Neutrophil (primary cell): ENCODE measurements at regions not wholly inside any gene's neighbourhood (a gene's known extent, or its start where the extent isn't known, plus 50 kb on each side); places are given as distances from the start of the nearest gene placed in this dataset.

Source experiments
- H3K27ac ChIP-seq: fragments of 200-600 bp; sonication (generic); 2 replicates; pipeline ENCODE4 v1.5.1; 2016; ENCODE audit warnings: mild to moderate bottlenecking, moderate library complexity
- H3K27me3 ChIP-seq: fragments of 200-600 bp; sonication (generic); 2 replicates; pipeline ENCODE4 v1.6.0; 2016; ENCODE audit warnings: mild to moderate bottlenecking
- H3K36me3 ChIP-seq: fragments of 200-600 bp; sonication (generic); 2 replicates; pipeline ENCODE4 v1.5.1; 2017
- H3K4me1 ChIP-seq, 2 experiments: fragments of 200-600 bp in 1 of 2; sonication (generic) in 1 of 2; 1 replicate in 1 of 2; 2 replicates in 1 of 2; pipeline versions ENCODE4 v1.5.1 to v1.6.1; 2013 to 2016; ENCODE audit warnings: low read depth in 1 of 2, low read length in 1 of 2, mild to moderate bottlenecking in 1 of 2, moderate library complexity in 1 of 2; ENCODE audit not compliant: control insufficient read depth in 1 of 2, insufficient read depth in 1 of 2
- H3K4me3 ChIP-seq, 2 experiments: fragments of 200-600 bp in 1 of 2; sonication (generic) in 1 of 2; 1 replicate in 1 of 2; 2 replicates in 1 of 2; pipeline ENCODE4 v1.5.1; 2013 to 2016; ENCODE audit warnings: low read depth in 1 of 2, low read length in 1 of 2, mild to moderate bottlenecking in 1 of 2, moderate library complexity in 1 of 2
- H3K9me3 ChIP-seq: fragments of 200-600 bp; sonication (generic); 2 replicates; pipeline ENCODE4 v1.5.1; 2016
- TF ChIP-seq, protein P1 (sequence below): fragments of 200-600 bp; sonication (generic); IDR thresholded peaks from 2 replicates; pipeline ENCODE4 v1.5.1; 2016; ENCODE audit warnings: antibody characterized with exemption

DNA sequence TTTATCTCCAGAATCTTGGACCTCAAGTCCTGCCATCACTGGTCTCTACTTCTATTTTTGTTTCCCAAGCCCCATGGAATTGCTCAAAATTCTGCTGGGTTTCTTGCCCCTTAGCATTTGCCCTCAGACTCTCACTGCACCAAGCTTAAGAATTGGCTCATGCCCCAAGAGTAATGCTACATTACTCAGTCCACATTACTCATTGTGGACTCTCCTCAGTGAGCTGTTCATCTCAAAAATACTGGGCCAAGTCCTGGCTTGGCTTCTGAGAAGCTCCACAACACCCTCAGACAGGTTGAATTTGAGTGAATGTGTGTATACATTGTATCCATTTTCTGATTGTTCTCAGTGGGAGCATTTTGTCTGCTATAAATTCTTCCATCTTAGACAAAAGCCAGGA lies 364.4 kb upstream of the ARHGEF26 start:
- Histone ChIP-seq H3K36me3 (no peaks in the 10 kb centered on the region), H3K4me3 (no peak overlapping the region), H3K4me1 (peaks cover 4 to 15% of the 10 kb centered on the region in 2 experiments), H3K9me3 (no peaks in the 10 kb centered on the region), H3K27me3 (no peaks in the 10 kb centered on the region), H3K27ac (no peak overlapping the region)
- TF ChIP-seq, protein P1, sequence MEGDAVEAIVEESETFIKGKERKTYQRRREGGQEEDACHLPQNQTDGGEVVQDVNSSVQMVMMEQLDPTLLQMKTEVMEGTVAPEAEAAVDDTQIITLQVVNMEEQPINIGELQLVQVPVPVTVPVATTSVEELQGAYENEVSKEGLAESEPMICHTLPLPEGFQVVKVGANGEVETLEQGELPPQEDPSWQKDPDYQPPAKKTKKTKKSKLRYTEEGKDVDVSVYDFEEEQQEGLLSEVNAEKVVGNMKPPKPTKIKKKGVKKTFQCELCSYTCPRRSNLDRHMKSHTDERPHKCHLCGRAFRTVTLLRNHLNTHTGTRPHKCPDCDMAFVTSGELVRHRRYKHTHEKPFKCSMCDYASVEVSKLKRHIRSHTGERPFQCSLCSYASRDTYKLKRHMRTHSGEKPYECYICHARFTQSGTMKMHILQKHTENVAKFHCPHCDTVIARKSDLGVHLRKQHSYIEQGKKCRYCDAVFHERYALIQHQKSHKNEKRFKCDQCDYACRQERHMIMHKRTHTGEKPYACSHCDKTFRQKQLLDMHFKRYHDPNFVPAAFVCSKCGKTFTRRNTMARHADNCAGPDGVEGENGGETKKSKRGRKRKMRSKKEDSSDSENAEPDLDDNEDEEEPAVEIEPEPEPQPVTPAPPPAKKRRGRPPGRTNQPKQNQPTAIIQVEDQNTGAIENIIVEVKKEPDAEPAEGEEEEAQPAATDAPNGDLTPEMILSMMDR: no peak

DNA sequence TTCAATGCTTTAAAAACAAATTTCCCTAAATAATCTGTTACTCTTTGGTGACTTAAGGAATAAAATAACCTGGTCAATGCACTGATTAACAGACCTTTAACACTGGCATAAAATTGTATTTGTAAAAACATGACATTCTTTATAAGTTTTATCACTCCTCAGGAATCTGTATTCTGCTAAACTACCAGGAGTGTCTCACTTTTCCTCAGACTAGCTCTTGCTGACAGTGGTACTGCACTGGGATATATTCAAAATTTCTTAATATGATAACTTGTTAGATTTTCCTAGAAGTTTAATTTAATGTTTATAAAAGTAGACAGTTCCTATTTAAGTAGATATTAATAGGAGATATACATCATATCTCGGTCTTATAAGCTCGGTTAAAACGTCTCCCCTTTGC lies 363.4 kb upstream of the ARHGEF26 start:
- TF ChIP-seq, protein P1: no peak
- Histone ChIP-seq H3K27ac (no peak overlapping the region), H3K4me1 (peaks cover under 1 to 7% of the 10 kb centered on the region in 2 experiments), H3K36me3 (no peaks in the 10 kb centered on the region), H3K9me3 (no peaks in the 10 kb centered on the region), H3K27me3 (no peaks in the 10 kb centered on the region), H3K4me3 (no peak overlapping the region)

DNA sequence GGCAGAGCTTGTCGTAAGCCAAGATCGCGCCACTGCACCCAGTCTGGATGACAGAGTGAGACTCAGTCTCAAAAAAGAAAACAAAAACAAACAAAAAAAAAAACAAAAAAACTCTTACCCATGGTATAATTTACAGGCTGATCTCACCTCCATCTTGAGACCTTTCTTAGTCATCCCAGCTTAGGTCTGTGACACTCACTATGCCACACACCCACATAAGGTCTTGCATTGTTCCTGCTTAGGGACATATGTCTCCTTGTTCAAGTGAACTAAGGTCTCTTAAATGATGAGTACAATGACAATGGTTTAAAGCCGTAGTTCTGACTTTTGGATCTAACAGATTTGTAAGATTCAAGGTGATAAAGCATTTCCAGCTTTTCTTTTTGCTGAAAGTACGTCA lies 360.2 kb upstream of the ARHGEF26 start:
- Histone ChIP-seq H3K36me3 (no peaks in the 10 kb centered on the region), H3K27me3 (no peaks in the 10 kb centered on the region), H3K4me3 (no peak overlapping the region), H3K27ac (no peak overlapping the region), H3K4me1 (no peaks in the 10 kb centered on the region), H3K9me3 (no peaks in the 10 kb centered on the region)
- TF ChIP-seq, protein P1: no peak

DNA sequence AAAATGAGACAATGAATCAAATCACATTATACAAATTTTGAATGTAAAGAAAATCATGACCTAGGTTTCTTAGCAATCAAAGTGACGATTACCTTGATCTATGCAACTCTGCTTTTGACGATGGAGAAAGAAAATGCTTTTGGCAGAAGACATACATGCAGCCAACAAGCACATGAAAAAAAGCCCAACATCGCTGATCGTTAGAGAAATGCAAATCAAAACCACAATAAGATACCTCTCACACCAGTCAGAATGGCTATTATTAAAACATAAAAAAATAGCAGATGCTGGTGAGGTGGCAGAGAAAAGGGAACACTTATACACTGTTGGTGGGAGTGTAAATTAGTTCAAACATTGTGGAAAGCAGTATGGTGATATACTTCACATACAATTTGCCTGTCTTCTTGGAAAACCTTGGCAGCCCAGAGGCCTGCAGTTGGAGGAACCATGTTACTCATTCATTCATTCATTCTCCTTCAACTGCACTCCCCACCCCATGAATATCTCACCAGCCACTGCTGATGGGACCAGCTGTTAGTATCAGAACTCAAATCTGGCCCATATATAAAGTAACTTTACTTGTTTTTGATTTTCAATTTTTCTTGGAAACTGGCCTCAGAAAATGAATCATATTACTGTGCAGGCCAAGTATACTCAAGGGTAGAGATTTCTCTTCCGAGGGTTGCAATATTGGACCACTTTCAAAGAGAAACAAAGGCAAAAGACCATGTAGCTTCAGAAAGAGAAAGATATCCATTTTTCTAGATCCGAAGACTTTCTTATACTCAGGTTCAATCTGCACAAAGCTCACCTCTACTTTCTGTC lies 358.6 kb upstream of the ARHGEF26 start:
- H3K36me3 ChIP-seq: no peaks in the 10 kb centered on the region
- H3K27me3 ChIP-seq: no peaks in the 10 kb centered on the region
- H3K9me3 ChIP-seq: no peaks in the 10 kb centered on the region
- no peak overlapping the region for H3K4me3 ChIP-seq
- no peak overlapping the region for H3K27ac ChIP-seq
- no peaks in the 10 kb centered on the region for H3K4me1 ChIP-seq
- TF ChIP-seq, protein P1: no peak

DNA sequence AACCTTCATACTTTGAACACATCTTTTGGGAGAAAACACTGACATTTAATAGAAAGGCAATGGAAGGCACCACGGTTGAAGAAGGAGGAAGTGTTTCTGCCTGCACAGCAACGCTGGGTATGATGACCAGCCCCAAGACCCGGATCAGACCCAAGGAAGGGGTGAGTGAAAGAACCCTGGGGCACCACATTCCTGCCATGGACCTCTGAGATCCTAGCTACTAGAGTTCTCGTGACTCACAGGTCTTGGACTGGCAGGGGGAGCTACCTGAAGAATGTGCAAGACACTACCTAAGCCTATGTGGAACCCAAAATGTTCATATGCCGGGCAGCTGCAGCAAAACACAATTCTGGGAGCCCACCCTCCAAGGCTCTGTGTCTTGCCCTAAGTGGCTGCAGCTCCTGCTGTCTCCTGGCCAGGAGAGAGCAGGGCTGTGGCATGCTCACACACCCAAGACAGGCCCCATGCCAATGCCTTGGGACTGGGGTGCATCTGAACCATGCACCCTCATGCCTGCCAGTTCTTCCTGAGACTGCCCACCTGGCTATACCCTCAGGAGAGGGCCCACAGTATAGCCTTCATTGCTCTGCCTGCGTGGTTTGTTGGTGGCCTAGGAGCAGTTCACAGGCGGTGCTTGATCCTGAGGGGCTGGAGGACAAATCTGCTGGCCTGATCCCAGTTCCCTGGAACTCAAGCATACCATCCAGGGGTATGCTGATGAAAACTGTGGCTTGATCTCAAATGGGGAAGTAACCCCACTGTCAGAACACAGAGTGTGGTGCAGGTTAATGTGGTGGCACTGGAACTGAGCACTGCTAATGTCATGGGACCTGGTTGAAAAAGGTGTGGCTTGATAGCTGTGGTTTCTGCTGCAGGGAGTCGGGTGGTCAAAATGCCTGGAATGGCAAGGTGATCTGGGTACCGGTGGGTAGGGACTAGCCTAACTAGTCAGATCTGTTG lies 353.3 kb upstream of the ARHGEF26 start:
- no peak overlapping the region for H3K27ac ChIP-seq
- no peak overlapping the region for H3K4me3 ChIP-seq
- no peaks in the 10 kb centered on the region for H3K9me3 ChIP-seq
- no peaks in the 10 kb centered on the region for H3K4me1 ChIP-seq
- no peaks in the 10 kb centered on the region for H3K36me3 ChIP-seq
- TF ChIP-seq, protein P1: no peak
- no peaks in the 10 kb centered on the region for H3K27me3 ChIP-seq
